Caco-2 (cell line): ENCODE measurements at regions not wholly inside any gene's neighbourhood (a gene's known extent, or its start where the extent isn't known, plus 50 kb on each side); places are given as distances from the start of the nearest gene placed in this dataset.

Experiments
- BruUV-seq: library from RNA; stranded (reverse); fragments of 400-500 nt; replicated peaks from 2 replicates; lab custom pipeline; 2021; lab: Mats Ljungman, UMichigan
- CTCF ChIA-PET: fragments of 300-600 bp; sonication (Branson Sonifier 250); formaldehyde crosslinking; loops from one replicate; lab custom pipeline; 2022; ENCODE audit warnings: antibody characterized with exemption; lab: Charles Lee
- POLR2A ChIA-PET: fragments of 300-600 bp; sonication (Branson Sonifier 250); formaldehyde crosslinking; loops from one replicate; lab custom pipeline; 2022; ENCODE audit warnings: antibody characterized with exemption; lab: Charles Lee
- DNase-seq, 2 experiments: peaks; one replicate each; pipeline versions ENCODE4 v3.0.0 to v3.0.0-alpha.2; 2020 to 2022
- H3K27me3 ChIP-seq: replicated peaks from 2 replicates; pipeline ENCODE4 v1.6.0; 2011; ENCODE audit warnings: low read length; ENCODE audit not compliant: control insufficient read depth, insufficient read depth
- H3K36me3 ChIP-seq: 2 replicates; pipeline ENCODE4 v1.5.1; 2011; ENCODE audit warnings: low read length; ENCODE audit not compliant: control insufficient read depth, insufficient read depth
- H3K4me1 ChIP-seq: fragments of 250-450 bp; sonication (Bioruptor Pico); 2 replicates; pipeline ENCODE4 v1.5.1; 2020; ENCODE audit warnings: mild to moderate bottlenecking
- H3K4me3 ChIP-seq: 2 replicates; pipeline ENCODE4 v1.5.1; 2011; ENCODE audit warnings: low read depth, mild to moderate bottlenecking, control low read depth, low read length
- H3K9me3 ChIP-seq: fragments of 250-450 bp; sonication (Bioruptor Pico); 2 replicates; pipeline ENCODE4 v1.5.1; 2020; ENCODE audit warnings: mild to moderate bottlenecking, moderate library complexity
- H3K27ac Mint-ChIP-seq: one replicate; pipeline ENCODE4 v1.8.0; 2022; ENCODE audit warnings: mixed read lengths; ENCODE audit not compliant: unreplicated experiment
- H3K27me3 Mint-ChIP-seq: one replicate; pipeline ENCODE4 v1.8.0; 2022; ENCODE audit warnings: mixed read lengths; ENCODE audit not compliant: insufficient read depth, unreplicated experiment
- H3K36me3 Mint-ChIP-seq: one replicate; pipeline ENCODE4 v1.8.0; 2022; ENCODE audit warnings: mild to moderate bottlenecking, mixed read lengths; ENCODE audit not compliant: insufficient read depth, unreplicated experiment
- H3K4me1 Mint-ChIP-seq: one replicate; pipeline ENCODE4 v1.8.0; 2022; ENCODE audit warnings: low read depth, mixed read lengths; ENCODE audit not compliant: unreplicated experiment
- H3K4me3 Mint-ChIP-seq: one replicate; pipeline ENCODE4 v1.8.0; 2022; ENCODE audit warnings: mild to moderate bottlenecking, moderate library complexity, mixed read lengths; ENCODE audit not compliant: unreplicated experiment
- H3K9me3 Mint-ChIP-seq: one replicate; pipeline ENCODE4 v1.8.0; 2022; ENCODE audit warnings: mixed read lengths; ENCODE audit not compliant: unreplicated experiment
- intact Hi-C: fragments of 100-400 bp; cut with micrococcal nuclease; formaldehyde crosslinking; loops from one replicate; pipeline ENCODE4 v1.10.0; 2022; ENCODE audit not compliant: unreplicated experiment
- TF ChIP-seq, protein P1 (sequence below), 2 experiments: fragments of 200-600 bp in 1 of 2; IDR thresholded peaks; 1 replicate in 1 of 2; 2 replicates in 1 of 2; pipeline versions ENCODE4 v1.5.1 to v1.8.0; 2011 to 2022; ENCODE audit warnings: antibody characterized with exemption in 1 of 2, control low read depth in 1 of 2, inconsistent platforms in 1 of 2, low read depth in 1 of 2, low read length in 1 of 2, mild to moderate bottlenecking in 1 of 2, moderate library complexity in 1 of 2; ENCODE audit not compliant: insufficient read depth in 1 of 2, severe bottlenecking in 1 of 2, unreplicated experiment in 1 of 2

DNA sequence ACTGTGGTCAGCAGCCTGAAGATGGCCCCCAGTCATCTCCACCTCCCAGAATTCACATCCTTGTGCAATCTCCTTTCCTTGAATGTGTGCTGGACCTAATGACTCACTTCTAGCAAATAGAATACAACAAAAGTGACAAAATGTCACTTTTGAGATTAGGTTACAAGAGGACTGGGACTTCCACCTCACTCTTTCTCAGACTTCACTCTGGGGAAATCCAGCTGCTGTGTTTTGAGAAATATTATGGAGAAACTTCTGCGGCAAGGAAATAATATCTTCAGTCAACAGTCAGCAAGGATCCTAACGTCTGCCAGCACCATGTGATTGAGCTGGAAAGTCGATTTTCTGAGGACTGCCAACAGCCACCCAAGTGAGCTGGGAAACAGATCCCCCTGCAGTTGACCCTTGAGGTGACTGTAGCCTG lies 70.5 kb upstream of the GADD45A start:
- ChIA-PET POLR2A (interaction anchor here (0.7 kb wide), 1 partner anchor 44 kb away, joined by 3 read pairs; no protein-coding TSS in a partner anchor), CTCF (no interaction called here)
- DNase-seq, result no peak
- no peak overlapping the region for H3K4me3 ChIP-seq
- no peaks in the 10 kb centered on the region for H3K4me1 ChIP-seq
- H3K9me3 Mint-ChIP-seq, result peaks cover 10% of the 10 kb centered on the region
- H3K36me3 ChIP-seq, result no peaks in the 10 kb centered on the region
- no peaks in the 10 kb centered on the region for H3K9me3 ChIP-seq
- intact Hi-C loops, result loop anchor here (5.0 kb wide), 1 partner anchor 42 kb away; no protein-coding TSS in a partner anchor
- H3K27me3 Mint-ChIP-seq, result no peaks in the 10 kb centered on the region
- no peaks in the 10 kb centered on the region for H3K27me3 ChIP-seq
- H3K4me1 Mint-ChIP-seq, result peaks cover 27% of the 10 kb centered on the region
- H3K36me3 Mint-ChIP-seq, result no peaks in the 10 kb centered on the region
- no peak overlapping the region for H3K4me3 Mint-ChIP-seq
- no TSS peak for BruUV-seq
- TF ChIP-seq, protein P1, sequence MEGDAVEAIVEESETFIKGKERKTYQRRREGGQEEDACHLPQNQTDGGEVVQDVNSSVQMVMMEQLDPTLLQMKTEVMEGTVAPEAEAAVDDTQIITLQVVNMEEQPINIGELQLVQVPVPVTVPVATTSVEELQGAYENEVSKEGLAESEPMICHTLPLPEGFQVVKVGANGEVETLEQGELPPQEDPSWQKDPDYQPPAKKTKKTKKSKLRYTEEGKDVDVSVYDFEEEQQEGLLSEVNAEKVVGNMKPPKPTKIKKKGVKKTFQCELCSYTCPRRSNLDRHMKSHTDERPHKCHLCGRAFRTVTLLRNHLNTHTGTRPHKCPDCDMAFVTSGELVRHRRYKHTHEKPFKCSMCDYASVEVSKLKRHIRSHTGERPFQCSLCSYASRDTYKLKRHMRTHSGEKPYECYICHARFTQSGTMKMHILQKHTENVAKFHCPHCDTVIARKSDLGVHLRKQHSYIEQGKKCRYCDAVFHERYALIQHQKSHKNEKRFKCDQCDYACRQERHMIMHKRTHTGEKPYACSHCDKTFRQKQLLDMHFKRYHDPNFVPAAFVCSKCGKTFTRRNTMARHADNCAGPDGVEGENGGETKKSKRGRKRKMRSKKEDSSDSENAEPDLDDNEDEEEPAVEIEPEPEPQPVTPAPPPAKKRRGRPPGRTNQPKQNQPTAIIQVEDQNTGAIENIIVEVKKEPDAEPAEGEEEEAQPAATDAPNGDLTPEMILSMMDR (IDR thresholded peaks at IDR 0.05; ENCODE audit: insufficient read depth in 1 of 2, low read depth in 1 of 2, low read length in 1 of 2, severe bottlenecking in 1 of 2, unreplicated experiment in 1 of 2), result no peak
- H3K27ac Mint-ChIP-seq, result no peak overlapping the region

DNA sequence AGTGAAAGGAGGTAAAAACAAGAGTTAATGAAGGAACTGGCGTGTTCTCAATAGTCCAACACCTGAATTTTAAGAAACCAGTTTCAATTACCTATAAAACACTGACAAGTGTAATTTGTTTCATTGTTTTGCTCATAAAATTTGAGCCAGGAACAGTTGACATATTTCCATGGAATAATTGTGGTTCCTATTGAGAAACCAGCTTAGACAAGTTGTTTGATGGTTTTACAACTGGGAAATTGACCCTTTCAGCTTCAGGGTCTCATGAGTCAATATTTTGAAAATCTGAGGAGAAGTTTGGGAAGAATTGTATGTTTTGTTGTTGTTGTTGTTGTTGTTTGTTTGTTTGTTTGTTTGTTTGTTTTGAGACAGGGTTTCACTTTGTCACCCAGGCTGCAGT lies 69.1 kb upstream of the GADD45A start:
- H3K27ac Mint-ChIP-seq, result no peak overlapping the region
- H3K4me3 Mint-ChIP-seq, result no peak overlapping the region
- intact Hi-C loops, result no loop called here
- Histone ChIP-seq H3K4me1 (no peaks in the 10 kb centered on the region), H3K27me3 (no peaks in the 10 kb centered on the region), H3K9me3 (no peaks in the 10 kb centered on the region), H3K36me3 (no peaks in the 10 kb centered on the region), H3K4me3 (no peak overlapping the region)
- TF ChIP-seq, protein P1 (IDR thresholded peaks at IDR 0.05; ENCODE audit: insufficient read depth in 1 of 2, low read depth in 1 of 2, low read length in 1 of 2, severe bottlenecking in 1 of 2, unreplicated experiment in 1 of 2), result no peak
- POLR2A ChIA-PET, result no interaction called here
- DNase-seq, result no peak
- peaks cover 10% of the 10 kb centered on the region for H3K9me3 Mint-ChIP-seq
- peaks cover 31% of the 10 kb centered on the region for H3K4me1 Mint-ChIP-seq
- BruUV-seq, result no TSS peak
- no peaks in the 10 kb centered on the region for H3K36me3 Mint-ChIP-seq
- H3K27me3 Mint-ChIP-seq, result no peaks in the 10 kb centered on the region
- CTCF ChIA-PET, result no interaction called here

DNA sequence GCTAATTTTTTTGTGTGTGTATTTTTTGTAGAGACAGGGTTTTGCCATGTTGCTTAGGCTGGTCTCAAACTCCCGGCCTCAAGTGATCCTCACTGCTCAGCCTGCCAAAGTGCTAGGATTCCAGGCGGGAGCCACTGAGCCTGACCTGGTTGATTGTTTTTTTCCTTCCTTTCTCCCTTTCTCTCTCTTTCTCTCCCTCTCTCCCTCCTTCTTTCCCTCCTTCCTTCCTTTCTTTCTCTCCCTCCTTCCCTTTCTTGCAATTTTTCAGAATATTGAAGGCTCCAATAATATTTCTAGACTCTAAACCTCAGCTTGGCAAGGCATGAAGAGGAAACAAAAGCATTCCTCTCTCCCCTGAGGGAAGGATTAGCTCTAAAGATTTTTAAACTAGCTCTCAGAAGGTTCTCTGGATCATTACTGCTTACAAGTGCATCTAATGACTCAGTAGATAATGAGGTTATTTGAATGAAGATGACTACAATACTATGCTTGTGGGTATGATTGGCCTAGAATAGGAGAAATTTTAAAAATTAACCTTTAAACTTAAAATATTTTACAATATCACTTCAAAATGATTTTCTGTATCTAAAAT lies 68.5 kb upstream of the GADD45A start:
- Mint-ChIP-seq H3K36me3 (no peaks in the 10 kb centered on the region), H3K4me3 (no peak overlapping the region), H3K27me3 (no peaks in the 10 kb centered on the region), H3K27ac (no peak overlapping the region), H3K4me1 (peaks cover 31% of the 10 kb centered on the region), H3K9me3 (peaks cover 10% of the 10 kb centered on the region)
- TF ChIP-seq, protein P1 (IDR thresholded peaks at IDR 0.05; ENCODE audit: insufficient read depth in 1 of 2, low read depth in 1 of 2, low read length in 1 of 2, severe bottlenecking in 1 of 2, unreplicated experiment in 1 of 2), result no peak
- DNase-seq, result no peak
- intact Hi-C loops, result no loop called here
- H3K4me3 ChIP-seq, result no peak overlapping the region
- H3K27me3 ChIP-seq, result no peaks in the 10 kb centered on the region
- no peaks in the 10 kb centered on the region for H3K36me3 ChIP-seq
- H3K9me3 ChIP-seq, result no peaks in the 10 kb centered on the region
- CTCF ChIA-PET, result no interaction called here
- H3K4me1 ChIP-seq, result no peaks in the 10 kb centered on the region
- POLR2A ChIA-PET, result no interaction called here
- no TSS peak for BruUV-seq
